GM21367 (cell line): ENCODE measurements at regions not wholly inside any gene's neighbourhood (a gene's known extent, or its start where the extent isn't known, plus 50 kb on each side); places are given as distances from the start of the nearest gene placed in this dataset.
"Not testable (repeated sequence)": the region's sequence is repeated elsewhere in the genome, so short reads cannot be mapped to it uniquely, and the experiment has no call there.

ENCODE experiments used
- ATAC-seq: cut with Tn5 transposase; IDR thresholded peaks from one replicate; pipeline ENCODE4 v1.9.1; 2021; ENCODE audit not compliant: unreplicated experiment

GRCh38 chrX:115966920-115967319, 203.6 kb upstream of the AGTR2 start:
- no peak for ATAC-seq

- peak; percentile 59 for ATAC-seq
These were observed 201.9 kb upstream of the AGTR2 start for GRCh38 chrX:115968436-115969252.

GRCh38 chrX:115970718-115971117, 199.8 kb upstream of the AGTR2 start:
- no peak for ATAC-seq

GRCh38 chrX:115972717-115973116, 197.8 kb upstream of the AGTR2 start:
- ATAC-seq: no peak

- ATAC-seq: no peak
These were observed 192.5 kb upstream of the AGTR2 start for GRCh38 chrX:115978068-115978467.

GRCh38 chrX:115983148-115983547, 187.4 kb upstream of the AGTR2 start:
- ATAC-seq: not testable (repeated sequence)

- not testable (repeated sequence) for ATAC-seq
These were observed 183.1 kb upstream of the AGTR2 start for GRCh38 chrX:115987464-115987863.

- ATAC-seq: no peak
These were observed 181.7 kb upstream of the AGTR2 start for GRCh38 chrX:115988825-115989224.

GRCh38 chrX:115989686-115990085, 180.9 kb upstream of the AGTR2 start:
- no peak for ATAC-seq

- no peak for ATAC-seq
These were observed 161.2 kb upstream of the AGTR2 start for GRCh38 chrX:116009346-116009745.

GRCh38 chrX:116009861-116010710, 160.5 kb upstream of the AGTR2 start:
- ATAC-seq: peak; percentile 83

- ATAC-seq: no peak
These were observed 159.6 kb upstream of the AGTR2 start for GRCh38 chrX:116010939-116011338.

- ATAC-seq: no peak
These were observed 139.2 kb upstream of the AGTR2 start for GRCh38 chrX:116031331-116031730.
